T-helper 1 cell treated with Interleukin-12 subunit alpha and Interleukin-12 subunit beta and Interleukin-4 antibody, amounts not matched to agents 30 ng/mL and 1 ng/mL, for 36 hours (primary cell): ENCODE measurements at regions not wholly inside any gene's neighbourhood (a gene's known extent, or its start where the extent isn't known, plus 50 kb on each side); places are given as distances from the start of the nearest gene placed in this dataset.

ENCODE experiments used
- intact Hi-C: fragments of 100-400 bp; cut with micrococcal nuclease; formaldehyde crosslinking; loops from one replicate; pipeline ENCODE4 v1.15.1; 2024

DNA sequence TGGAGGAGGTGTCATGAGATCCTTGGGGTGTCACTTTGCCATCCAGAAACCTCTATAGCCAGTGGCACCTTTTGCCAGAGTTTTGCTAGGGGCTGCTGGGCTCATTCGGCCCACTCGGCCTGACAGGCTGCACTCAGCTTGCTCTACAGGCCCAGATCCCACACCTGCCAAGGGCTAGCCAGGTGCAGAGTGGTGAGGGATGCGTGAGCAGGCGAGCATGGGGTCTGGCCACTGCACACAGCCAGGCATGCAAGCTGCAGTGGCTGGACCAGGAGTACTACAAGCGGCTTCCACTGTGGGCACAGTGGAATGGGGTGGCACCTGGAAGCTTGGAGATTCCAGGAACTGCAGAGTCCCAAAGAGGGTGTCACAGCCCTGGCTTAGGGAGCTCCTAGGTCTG, 372.7 kb downstream of the CHSY3 start:
- intact Hi-C loops: no loop called here

DNA sequence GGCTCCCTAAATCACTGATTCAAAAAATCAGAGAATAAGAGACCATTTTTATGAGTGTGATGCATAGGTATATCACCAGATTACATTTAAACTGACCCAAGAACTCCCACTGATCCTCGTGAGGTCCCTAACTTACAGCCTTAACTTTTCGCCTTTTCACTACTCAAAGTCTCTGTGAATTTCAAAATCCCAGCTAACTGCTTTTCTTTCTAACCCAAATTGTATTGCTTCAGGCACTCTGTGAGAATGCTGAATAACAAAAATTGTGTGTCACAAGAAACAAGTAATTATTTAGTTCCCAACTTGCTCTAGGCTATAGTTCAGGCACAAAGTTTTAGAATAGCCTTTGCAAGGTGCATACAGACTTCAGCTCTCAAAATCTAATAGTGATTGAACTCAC, 368.6 kb downstream of the CHSY3 start:
- intact Hi-C loops: no loop called here

- intact Hi-C loops: no loop called here
These were observed 366.5 kb downstream of the CHSY3 start for GRCh38 chr5:130270786-130271185.

DNA sequence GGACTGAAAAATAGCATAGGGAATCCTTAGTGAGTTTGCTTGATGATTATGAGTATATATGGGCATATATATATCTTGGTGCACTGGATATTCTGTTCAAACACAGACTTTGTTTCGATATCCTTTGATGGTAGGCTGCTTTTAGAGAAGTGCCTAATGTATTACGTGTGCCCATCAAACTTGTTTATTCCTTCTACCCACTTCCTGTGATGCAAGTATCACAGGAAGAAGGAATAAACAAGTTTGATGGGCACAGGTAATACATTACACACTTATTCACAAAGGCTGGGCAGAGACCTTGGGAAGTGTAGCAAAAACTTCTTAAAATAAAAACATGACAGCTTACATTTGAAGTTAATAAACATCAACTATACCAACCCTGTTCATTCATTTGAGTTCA, 364.2 kb downstream of the CHSY3 start:
- intact Hi-C loops: no loop called here

DNA sequence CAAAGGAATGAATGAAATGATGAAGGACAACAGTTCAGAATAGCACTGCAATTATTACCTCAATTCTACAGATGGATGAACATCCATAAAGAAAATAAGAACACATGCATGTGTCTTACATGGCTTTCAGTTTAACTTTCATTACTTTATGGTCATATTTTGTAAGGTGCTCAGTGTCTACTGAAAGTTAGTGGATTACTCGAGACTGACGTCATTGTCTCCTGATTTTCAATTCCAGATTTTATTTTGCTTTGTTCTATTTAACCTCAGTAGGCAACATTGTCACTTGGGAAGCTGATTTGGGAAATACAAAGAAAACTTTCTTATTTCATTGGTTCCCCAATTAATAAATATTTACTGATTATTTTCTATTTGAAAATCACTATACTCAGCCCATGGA, 363.7 kb downstream of the CHSY3 start:
- intact Hi-C loops: no loop called here

GRCh38 chr5:130260481-130260880, 356.2 kb downstream of the CHSY3 start:
- intact Hi-C loops: no loop called here

- intact Hi-C loops: no loop called here
These were observed 347.7 kb downstream of the CHSY3 start for GRCh38 chr5:130251931-130252330.

DNA sequence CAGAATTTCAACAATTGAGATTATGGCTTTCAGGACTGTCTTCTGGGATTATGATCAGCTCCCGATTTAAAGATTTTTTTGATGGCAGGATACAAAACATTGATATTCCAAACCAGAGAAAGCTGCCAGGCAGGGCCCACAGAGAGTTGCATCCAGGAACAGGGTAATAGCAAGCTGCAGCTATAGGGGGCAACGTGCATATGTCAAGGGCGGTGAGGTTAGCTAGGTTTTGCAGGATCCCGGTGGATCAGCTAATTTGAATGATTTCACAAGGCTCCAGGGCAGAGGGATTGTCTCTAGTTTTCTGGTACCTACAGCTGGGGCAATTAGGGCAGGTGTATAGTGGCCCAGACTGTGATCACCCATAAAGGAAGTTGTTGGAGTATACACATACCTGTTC, 339.4 kb downstream of the CHSY3 start:
- intact Hi-C loops: no loop called here

- intact Hi-C loops: no loop called here
These were observed 333.5 kb downstream of the CHSY3 start for GRCh38 chr5:130237721-130238120.
